GM12878 (cell line): ENCODE measurements at regions not wholly inside any gene's neighbourhood (a gene's known extent, or its start where the extent isn't known, plus 50 kb on each side); places are given as distances from the start of the nearest gene placed in this dataset.

Source experiments
- ATAC-seq: fragments of 200-7000 bp; cut with Tn5 transposase; 3 replicates; pipeline ENCODE4 v1.9.1; 2020; ENCODE audit warnings: mild to moderate bottlenecking, moderate library complexity
- BruUV-seq: library from RNA; stranded (reverse); fragments of 400-500 nt; replicated peaks from 2 replicates; lab custom pipeline; 2021; lab: Mats Ljungman, UMichigan
- CTCF ChIA-PET: fragments of 300-600 bp; sonication (Branson Sonifier 250); formaldehyde crosslinking; extraction: SDS; loops from one replicate; lab custom pipeline; 2021; ENCODE audit warnings: inconsistent platforms; lab: Yijun Ruan, JAX
- POLR2A ChIA-PET: fragments of 350-600 bp; formaldehyde crosslinking; extraction: SDS; loops from one replicate; lab custom pipeline; 2021; ENCODE audit warnings: inconsistent platforms; lab: Charles Lee
- RAD21 ChIA-PET: fragments of 300-600 bp; sonication (Branson Sonifier 250); formaldehyde crosslinking; loops from one replicate; lab custom pipeline; 2023; ENCODE audit warnings: antibody characterized with exemption; ENCODE audit not compliant: unreplicated experiment; lab: Charles Lee
- SMC1A ChIA-PET: fragments of 300-600 bp; sonication (Branson Sonifier 250); formaldehyde crosslinking; loops from one replicate; lab custom pipeline; 2023; ENCODE audit not compliant: unreplicated experiment, uncharacterized antibody; lab: Charles Lee
- DNase-seq: peaks from one replicate; pipeline ENCODE4 v3.0.0-alpha.2; 2011; ENCODE audit warnings: low read depth, low spot score
- FAIRE-seq: peaks from 3 replicates; lab custom pipeline; 2011; peaks lifted over from hg19 to GRCh38; lab: Jason Lieb, UNC
- H2AFZ ChIP-seq: 2 replicates; pipeline ENCODE4 v1.6.0; 2011; ENCODE audit warnings: low read depth, low read length, control low read depth; ENCODE audit not compliant: control insufficient read depth
- H3K27ac ChIP-seq: 2 replicates; pipeline ENCODE4 v1.5.1; 2011; ENCODE audit warnings: control low read depth; ENCODE audit not compliant: control insufficient read depth, insufficient read depth
- H3K27me3 ChIP-seq, 2 experiments: replicated peaks in 1 of 2; 2 replicates each; pipeline versions ENCODE4 v1.6.0 to v1.6.1; 2011; ENCODE audit warnings: low read length in 1 of 2; ENCODE audit not compliant: control insufficient read depth in 2 of 2, insufficient read depth in 2 of 2
- H3K36me3 ChIP-seq, 2 experiments: 2 replicates each; pipeline ENCODE4 v1.5.1; 2011; ENCODE audit warnings: low read length in 1 of 2; ENCODE audit not compliant: control insufficient read depth in 2 of 2, insufficient read depth in 2 of 2
- H3K4me1 ChIP-seq: 2 replicates; pipeline ENCODE4 v1.6.1; 2011; ENCODE audit warnings: mild to moderate bottlenecking, low read length, moderate library complexity, mixed read lengths; ENCODE audit not compliant: control insufficient read depth, insufficient read depth
- H3K4me2 ChIP-seq: 2 replicates; pipeline ENCODE4 v1.6.0; 2011; ENCODE audit warnings: control low read depth; ENCODE audit not compliant: control insufficient read depth, insufficient read depth
- H3K4me3 ChIP-seq: fragments of 200-600 bp; sonication (generic); 2 replicates; pipeline ENCODE4 v1.5.1; 2016
- H3K79me2 ChIP-seq: 2 replicates; pipeline ENCODE4 v1.6.0; 2011; ENCODE audit warnings: low read length; ENCODE audit not compliant: control insufficient read depth, insufficient read depth
- H3K9ac ChIP-seq: 2 replicates; pipeline ENCODE4 v1.8.0; 2011; ENCODE audit warnings: low read length, control low read depth, mixed read lengths; ENCODE audit not compliant: control insufficient read depth, insufficient read depth
- H3K9me3 ChIP-seq: replicated peaks from 3 replicates; pipeline ENCODE4 v1.5.1; 2011; ENCODE audit warnings: mild to moderate bottlenecking, low read length; ENCODE audit not compliant: control insufficient read depth, insufficient read depth
- H4K20me1 ChIP-seq: 2 replicates; pipeline ENCODE4 v1.6.0; 2011; ENCODE audit not compliant: control insufficient read depth, insufficient read depth
- BMI1 ChIP-seq: fragments of 450-650 bp; IDR thresholded peaks from 2 replicates; pipeline ENCODE4 v1.6.1; 2016; ENCODE audit warnings: mild to moderate bottlenecking, moderate library complexity, borderline replicate concordance
- CBX5 ChIP-seq: sonication (generic); IDR thresholded peaks from 2 replicates; pipeline ENCODE4 v1.6.1; 2016; ENCODE audit warnings: low read depth, moderate library complexity, mild to moderate bottlenecking, inconsistent platforms
- EED ChIP-seq: sonication (generic); IDR thresholded peaks from 2 replicates; pipeline ENCODE4 v1.6.1; 2016; ENCODE audit warnings: antibody characterized with exemption, low read depth
- EGR1 ChIP-seq, 2 experiments: IDR thresholded peaks; 1 replicate in 1 of 2; 2 replicates in 1 of 2; pipeline ENCODE4 v1.6.1; 2011 to 2012; ENCODE audit warnings: low read depth in 2 of 2, low read length in 2 of 2, borderline replicate concordance in 1 of 2, mild to moderate bottlenecking in 1 of 2, moderate library complexity in 1 of 2
- GABPA ChIP-seq: IDR thresholded peaks from 2 replicates; pipeline ENCODE4 v1.6.1; 2014; ENCODE audit warnings: antibody characterized with exemption, low read depth, mild to moderate bottlenecking, inconsistent platforms
- MTA2 ChIP-seq: fragments of 450-650 bp; IDR thresholded peaks from 2 replicates; pipeline ENCODE4 v1.6.1; 2016; ENCODE audit warnings: low read depth, mild to moderate bottlenecking, moderate library complexity
- MXI1 ChIP-seq: fragments of 150-350 bp; IDR thresholded peaks from 2 replicates; pipeline ENCODE4 v1.6.1; 2011; ENCODE audit warnings: low read depth, mild to moderate bottlenecking, inconsistent platforms, low read length, improper control_type of control experiment
- NFYB ChIP-seq: IDR thresholded peaks from 2 replicates; pipeline ENCODE4 v1.6.1; 2011; ENCODE audit warnings: low read depth, mild to moderate bottlenecking, low read length, improper control_type of control experiment, moderate library complexity; ENCODE audit not compliant: insufficient read depth
- NR2C2 ChIP-seq: IDR thresholded peaks from 2 replicates; pipeline ENCODE4 v1.6.1; 2011; ENCODE audit warnings: borderline replicate concordance, low read depth; ENCODE audit not compliant: control insufficient read depth, insufficient read length
- NRF1 ChIP-seq: conservative IDR thresholded peaks from 2 replicates; pipeline ENCODE4 v1.6.1; 2011; ENCODE audit warnings: mild to moderate bottlenecking, low read depth, low read length, improper control_type of control experiment
- POLR2AphosphoS2 ChIP-seq: IDR thresholded peaks from 2 replicates; pipeline ENCODE4 v1.6.1; 2011; ENCODE audit warnings: low read depth, mild to moderate bottlenecking, low read length, improper control_type of control experiment, moderate library complexity
- POLR2AphosphoS5 ChIP-seq: IDR thresholded peaks from 2 replicates; pipeline ENCODE4 v1.6.1; 2011; ENCODE audit warnings: mild to moderate bottlenecking, low read length, inconsistent platforms
- SMAD5 ChIP-seq: IDR thresholded peaks from 2 replicates; pipeline ENCODE4 v1.6.1; 2016; ENCODE audit warnings: antibody characterized with exemption, low read depth
- SREBF2 ChIP-seq: IDR thresholded peaks from 2 replicates; pipeline ENCODE4 v1.6.1; 2012; ENCODE audit warnings: mild to moderate bottlenecking, low read length
- SRF ChIP-seq, 2 experiments: IDR thresholded peaks; 2 replicates each; pipeline ENCODE4 v1.6.1; 2011; ENCODE audit warnings: low read depth in 2 of 2, low read length in 2 of 2, mild to moderate bottlenecking in 1 of 2, moderate library complexity in 1 of 2
- ZBED1 ChIP-seq: IDR thresholded peaks from 2 replicates; pipeline ENCODE4 v1.6.1; 2016; ENCODE audit warnings: borderline replicate concordance
- WGBS: methylation state at CpG from one replicate; pipeline ENCODE4 v1.1.6; 2016; ENCODE audit warnings: low lambda C conversion rate; ENCODE audit not compliant: insufficient replicate concordance, insufficient coverage; ENCODE audit errors: missing lambda C conversion rate; 5-methylcytosine and 5-hydroxymethylcytosine counted together
- in situ Hi-C: fragments of 300-500 bp; cut with MboI; formaldehyde crosslinking; loops from 9 replicates; pipeline ENCODE4 v1.14.3; 2018; ENCODE audit warnings: mixed read lengths
- intact Hi-C: fragments of 100-400 bp; cut with micrococcal nuclease; formaldehyde crosslinking; loops from one replicate; pipeline ENCODE4 v1.14.2; 2022; ENCODE audit not compliant: unreplicated experiment
- TF ChIP-seq, protein P1 (sequence below): fragments of 450-650 bp; IDR thresholded peaks from 2 replicates; pipeline ENCODE4 v1.6.1; 2017; ENCODE audit warnings: mild to moderate bottlenecking
- TF ChIP-seq, protein P2 (sequence below): fragments of 450-650 bp; formaldehyde crosslinking; IDR thresholded peaks from 2 replicates; pipeline ENCODE4 v1.4.0; 2020; ENCODE audit warnings: mild to moderate bottlenecking, moderate library complexity
- TF ChIP-seq, protein P3 (sequence below): IDR thresholded peaks from 2 replicates; pipeline ENCODE4 v1.6.1; 2012; ENCODE audit warnings: low read depth, low read length, improper control_type of control experiment

- no peaks in the 10 kb centered on the region for H3K79me2 ChIP-seq
- in situ Hi-C loops (no loop called here), intact Hi-C loops (no loop called here)
- no peaks in the 10 kb centered on the region for H3K4me1 ChIP-seq
- no peak overlapping the region for H3K4me2 ChIP-seq
- H3K9me3 ChIP-seq: no peaks in the 10 kb centered on the region; the same call in 2 of the 3 replicates
- TF ChIP-seq BMI1 (no peak), CBX5 (no peak), NRF1 (no peak), SREBF2 (no peak), NFYB (no peak), POLR2AphosphoS5 (no peak), NR2C2 (no peak), ZBED1 (no peak), SRF (IDR thresholded peaks at IDR 0.05; ENCODE audit: low read depth in 2 of 2, low read length in 2 of 2) (no peak), EGR1 (IDR thresholded peaks at IDR 0.05; ENCODE audit: borderline replicate concordance in 1 of 2, low read depth in 2 of 2, low read length in 2 of 2) (no peak), EED (no peak), POLR2AphosphoS2 (no peak), MXI1 (no peak), MTA2 (no peak), GABPA (no peak), SMAD5 (no peak)
- TF ChIP-seq, protein P1, sequence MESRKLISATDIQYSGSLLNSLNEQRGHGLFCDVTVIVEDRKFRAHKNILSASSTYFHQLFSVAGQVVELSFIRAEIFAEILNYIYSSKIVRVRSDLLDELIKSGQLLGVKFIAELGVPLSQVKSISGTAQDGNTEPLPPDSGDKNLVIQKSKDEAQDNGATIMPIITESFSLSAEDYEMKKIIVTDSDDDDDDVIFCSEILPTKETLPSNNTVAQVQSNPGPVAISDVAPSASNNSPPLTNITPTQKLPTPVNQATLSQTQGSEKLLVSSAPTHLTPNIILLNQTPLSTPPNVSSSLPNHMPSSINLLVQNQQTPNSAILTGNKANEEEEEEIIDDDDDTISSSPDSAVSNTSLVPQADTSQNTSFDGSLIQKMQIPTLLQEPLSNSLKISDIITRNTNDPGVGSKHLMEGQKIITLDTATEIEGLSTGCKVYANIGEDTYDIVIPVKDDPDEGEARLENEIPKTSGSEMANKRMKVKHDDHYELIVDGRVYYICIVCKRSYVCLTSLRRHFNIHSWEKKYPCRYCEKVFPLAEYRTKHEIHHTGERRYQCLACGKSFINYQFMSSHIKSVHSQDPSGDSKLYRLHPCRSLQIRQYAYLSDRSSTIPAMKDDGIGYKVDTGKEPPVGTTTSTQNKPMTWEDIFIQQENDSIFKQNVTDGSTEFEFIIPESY: no peak
- TF ChIP-seq, protein P2, sequence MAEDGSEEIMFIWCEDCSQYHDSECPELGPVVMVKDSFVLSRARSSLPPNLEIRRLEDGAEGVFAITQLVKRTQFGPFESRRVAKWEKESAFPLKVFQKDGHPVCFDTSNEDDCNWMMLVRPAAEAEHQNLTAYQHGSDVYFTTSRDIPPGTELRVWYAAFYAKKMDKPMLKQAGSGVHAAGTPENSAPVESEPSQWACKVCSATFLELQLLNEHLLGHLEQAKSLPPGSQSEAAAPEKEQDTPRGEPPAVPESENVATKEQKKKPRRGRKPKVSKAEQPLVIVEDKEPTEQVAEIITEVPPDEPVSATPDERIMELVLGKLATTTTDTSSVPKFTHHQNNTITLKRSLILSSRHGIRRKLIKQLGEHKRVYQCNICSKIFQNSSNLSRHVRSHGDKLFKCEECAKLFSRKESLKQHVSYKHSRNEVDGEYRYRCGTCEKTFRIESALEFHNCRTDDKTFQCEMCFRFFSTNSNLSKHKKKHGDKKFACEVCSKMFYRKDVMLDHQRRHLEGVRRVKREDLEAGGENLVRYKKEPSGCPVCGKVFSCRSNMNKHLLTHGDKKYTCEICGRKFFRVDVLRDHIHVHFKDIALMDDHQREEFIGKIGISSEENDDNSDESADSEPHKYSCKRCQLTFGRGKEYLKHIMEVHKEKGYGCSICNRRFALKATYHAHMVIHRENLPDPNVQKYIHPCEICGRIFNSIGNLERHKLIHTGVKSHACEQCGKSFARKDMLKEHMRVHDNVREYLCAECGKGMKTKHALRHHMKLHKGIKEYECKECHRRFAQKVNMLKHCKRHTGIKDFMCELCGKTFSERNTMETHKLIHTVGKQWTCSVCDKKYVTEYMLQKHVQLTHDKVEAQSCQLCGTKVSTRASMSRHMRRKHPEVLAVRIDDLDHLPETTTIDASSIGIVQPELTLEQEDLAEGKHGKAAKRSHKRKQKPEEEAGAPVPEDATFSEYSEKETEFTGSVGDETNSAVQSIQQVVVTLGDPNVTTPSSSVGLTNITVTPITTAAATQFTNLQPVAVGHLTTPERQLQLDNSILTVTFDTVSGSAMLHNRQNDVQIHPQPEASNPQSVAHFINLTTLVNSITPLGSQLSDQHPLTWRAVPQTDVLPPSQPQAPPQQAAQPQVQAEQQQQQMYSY (CRISPR knock-in tag): no peak
- TF ChIP-seq, protein P3, sequence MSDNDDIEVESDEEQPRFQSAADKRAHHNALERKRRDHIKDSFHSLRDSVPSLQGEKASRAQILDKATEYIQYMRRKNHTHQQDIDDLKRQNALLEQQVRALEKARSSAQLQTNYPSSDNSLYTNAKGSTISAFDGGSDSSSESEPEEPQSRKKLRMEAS: no peak
- SMC1A ChIA-PET: no interaction called here
- POLR2A ChIA-PET: no interaction called here
- DNase-seq (no peak), ATAC-seq (no peak), FAIRE-seq (no peak)
- H3K9ac ChIP-seq: no peak overlapping the region
- WGBS: 85% methylated on average over 1 of the region's 1 CpG
- no peak overlapping the region for H3K27ac ChIP-seq
- CTCF ChIA-PET: no interaction called here
- peaks cover 0 to 1% of the 10 kb centered on the region in 2 experiments; a peak in 1 of 4 replicates for H3K27me3 ChIP-seq
- H4K20me1 ChIP-seq: no peaks in the 10 kb centered on the region
- no peak overlapping the region for H3K4me3 ChIP-seq
- no peak overlapping the region for H2AFZ ChIP-seq
- H3K36me3 ChIP-seq: no peaks in the 10 kb centered on the region
- RAD21 ChIA-PET: no interaction called here
- no TSS peak for BruUV-seq
Measured at GRCh38 chr18:76568731-76569130, 73.7 kb upstream of the ZNF516 start.
